K562 (cell line): ENCODE measurements at regions not wholly inside any gene's neighbourhood (a gene's known extent, or its start where the extent isn't known, plus 50 kb on each side); places are given as distances from the start of the nearest gene placed in this dataset.

ENCODE experiments used
- CEBPG ChIP-seq, 3 experiments: fragments of 200-800 bp in 1 of 3; sonication (Bioruptor generic) in 1 of 3; sonication (generic) in 1 of 3; formaldehyde crosslinking in 1 of 3; IDR thresholded peaks in 2 of 3; conservative IDR thresholded peaks in 1 of 3; 2 replicates each; pipeline versions ENCODE4 v1.6.1 to v1.8.0; 2016 to 2022; ENCODE audit warnings: missing compliant biosample characterization in 2 of 3, missing genetic modification characterization in 2 of 3, mild to moderate bottlenecking in 1 of 3, missing genetic modification reagents in 1 of 3
- DDX20 ChIP-seq: fragments of 450-650 bp; IDR thresholded peaks from 2 replicates; pipeline ENCODE4 v1.6.1; 2016; ENCODE audit warnings: missing genetic modification characterization, low read depth, mild to moderate bottlenecking, missing compliant biosample characterization, moderate library complexity
- DPF2 ChIP-seq: fragments of 450-650 bp; IDR thresholded peaks from 2 replicates; pipeline ENCODE4 v1.6.1; 2016
- ETS2 ChIP-seq: IDR thresholded peaks from 2 replicates; pipeline ENCODE4 v1.6.1; 2016; ENCODE audit warnings: borderline replicate concordance, missing genetic modification characterization, mild to moderate bottlenecking, moderate library complexity, missing compliant biosample characterization; ENCODE audit not compliant: poor library complexity, severe bottlenecking
- MAFG ChIP-seq: fragments of 450-650 bp; conservative IDR thresholded peaks from 2 replicates; pipeline ENCODE4 v1.6.1; 2016; ENCODE audit warnings: missing genetic modification characterization, missing compliant biosample characterization
- RFX7 ChIP-seq: fragments of 250-450 bp; sonication (Bioruptor Pico); IDR thresholded peaks from 2 replicates; pipeline ENCODE4 v1.5.1; 2021; ENCODE audit warnings: mild to moderate bottlenecking
- RNF219 ChIP-seq: fragments of 250-450 bp; sonication (Bioruptor Pico); IDR thresholded peaks from 2 replicates; pipeline ENCODE4 v1.5.0; 2022; ENCODE audit warnings: mild to moderate bottlenecking
- TF ChIP-seq, protein P1 (sequence below): IDR thresholded peaks from 3 replicates; pipeline ENCODE4 v1.6.1; 2011; ENCODE audit warnings: borderline replicate concordance, mild to moderate bottlenecking; ENCODE audit not compliant: insufficient read length, insufficient read depth

GRCh38 chr5:111583758-111584203 is 71.4 kb upstream of the STARD4 start (continued):
- TF ChIP-seq CEBPG (CRISPR knock-in tag; IDR thresholded peaks at IDR 0.05) (no peak), CEBPG (tag; conservative IDR thresholded peaks at IDR 0.05 in 1 of 2, IDR thresholded peaks at IDR 0.05 in 1 of 2) (no peak), DDX20 (tag) (no peak), MAFG (tag) (no peak), DPF2 (no peak), RFX7 (CRISPR knock-in tag) (no peak), ETS2 (no peak), RNF219 (CRISPR knock-in tag) (no peak)
- TF ChIP-seq, protein P1, sequence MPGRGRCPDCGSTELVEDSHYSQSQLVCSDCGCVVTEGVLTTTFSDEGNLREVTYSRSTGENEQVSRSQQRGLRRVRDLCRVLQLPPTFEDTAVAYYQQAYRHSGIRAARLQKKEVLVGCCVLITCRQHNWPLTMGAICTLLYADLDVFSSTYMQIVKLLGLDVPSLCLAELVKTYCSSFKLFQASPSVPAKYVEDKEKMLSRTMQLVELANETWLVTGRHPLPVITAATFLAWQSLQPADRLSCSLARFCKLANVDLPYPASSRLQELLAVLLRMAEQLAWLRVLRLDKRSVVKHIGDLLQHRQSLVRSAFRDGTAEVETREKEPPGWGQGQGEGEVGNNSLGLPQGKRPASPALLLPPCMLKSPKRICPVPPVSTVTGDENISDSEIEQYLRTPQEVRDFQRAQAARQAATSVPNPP = no peak
